ENCODE measurements at regions not wholly inside any gene's neighbourhood (a gene's known extent, or its start where the extent isn't known, plus 50 kb on each side); places are given as distances from the start of the nearest gene placed in this dataset.

DNA sequence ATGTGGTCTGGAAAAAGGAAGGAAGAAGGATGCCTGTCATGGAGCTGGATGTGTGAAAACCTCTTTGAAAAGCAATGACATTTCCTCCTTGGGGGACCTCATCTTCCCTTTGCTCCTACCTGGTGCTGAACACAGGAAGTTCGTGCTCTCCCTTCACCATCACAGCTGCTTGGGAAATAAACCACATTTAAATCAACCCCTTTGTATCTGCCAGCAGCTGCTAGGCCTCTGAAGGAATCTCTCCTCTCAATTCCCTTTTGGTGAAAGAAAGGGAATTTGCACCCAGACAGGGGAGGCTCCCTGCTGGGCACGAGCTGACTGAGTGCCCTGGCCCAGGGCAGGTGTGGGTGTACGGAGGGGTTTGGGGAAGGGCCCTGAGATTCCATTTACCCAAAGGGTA lies 437.7 kb downstream of the TSHZ3 start:
- TF ChIP-seq, protein P1, sequence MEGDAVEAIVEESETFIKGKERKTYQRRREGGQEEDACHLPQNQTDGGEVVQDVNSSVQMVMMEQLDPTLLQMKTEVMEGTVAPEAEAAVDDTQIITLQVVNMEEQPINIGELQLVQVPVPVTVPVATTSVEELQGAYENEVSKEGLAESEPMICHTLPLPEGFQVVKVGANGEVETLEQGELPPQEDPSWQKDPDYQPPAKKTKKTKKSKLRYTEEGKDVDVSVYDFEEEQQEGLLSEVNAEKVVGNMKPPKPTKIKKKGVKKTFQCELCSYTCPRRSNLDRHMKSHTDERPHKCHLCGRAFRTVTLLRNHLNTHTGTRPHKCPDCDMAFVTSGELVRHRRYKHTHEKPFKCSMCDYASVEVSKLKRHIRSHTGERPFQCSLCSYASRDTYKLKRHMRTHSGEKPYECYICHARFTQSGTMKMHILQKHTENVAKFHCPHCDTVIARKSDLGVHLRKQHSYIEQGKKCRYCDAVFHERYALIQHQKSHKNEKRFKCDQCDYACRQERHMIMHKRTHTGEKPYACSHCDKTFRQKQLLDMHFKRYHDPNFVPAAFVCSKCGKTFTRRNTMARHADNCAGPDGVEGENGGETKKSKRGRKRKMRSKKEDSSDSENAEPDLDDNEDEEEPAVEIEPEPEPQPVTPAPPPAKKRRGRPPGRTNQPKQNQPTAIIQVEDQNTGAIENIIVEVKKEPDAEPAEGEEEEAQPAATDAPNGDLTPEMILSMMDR (IDR thresholded peaks at IDR 0.05; ENCODE audit: poor library complexity, severe bottlenecking), result no peak
- TF ChIP-seq EZH2 (IDR thresholded peaks at IDR 0.05; ENCODE audit: borderline replicate concordance, insufficient read depth, low read length, poor library complexity, severe bottlenecking), result no peak
- TF ChIP-seq POLR2AphosphoS5 (IDR thresholded peaks at IDR 0.05), result no peak
- TF ChIP-seq REST (IDR thresholded peaks at IDR 0.05; ENCODE audit: borderline replicate concordance), result no peak
- TF ChIP-seq EP300 (conservative IDR thresholded peaks at IDR 0.05; ENCODE audit: poor library complexity, severe bottlenecking), result no peak
- TF ChIP-seq MXI1 (conservative IDR thresholded peaks at IDR 0.05; ENCODE audit: poor library complexity, severe bottlenecking), result no peak
- no peak for TF ChIP-seq SMC3 (conservative IDR thresholded peaks at IDR 0.05; ENCODE audit: poor library complexity)
- TF ChIP-seq TAF1 (IDR thresholded peaks at IDR 0.05; ENCODE audit: low read depth), result no peak

Data from neural cell (in vitro differentiated cells).